ENCODE measurements at regions not wholly inside any gene's neighbourhood (a gene's known extent, or its start where the extent isn't known, plus 50 kb on each side); places are given as distances from the start of the nearest gene placed in this dataset.

- Histone ChIP-seq H2AFZ (ENCODE audit: insufficient read depth, low read depth, low read length, poor library complexity, severe bottlenecking) (no peak overlapping the region), H3K27ac (ENCODE audit: low read depth in 1 of 2, low read length in 2 of 2) (no peak overlapping the region), H4K20me1 (ENCODE audit: insufficient read depth, low read length) (no peaks in the 10 kb centered on the region), H3K9me3 (replicated peaks in 1 of 2; ENCODE audit: control insufficient read depth in 1 of 2, insufficient read depth in 1 of 2, low read length in 2 of 2) (no peaks in the 10 kb centered on the region), H3K9ac (ENCODE audit: insufficient read depth, low read length, poor library complexity, severe bottlenecking) (no peak overlapping the region), H3K4me2 (replicated peaks; ENCODE audit: extremely low read depth, low read length, poor library complexity, severe bottlenecking) (no peak overlapping the region), H3K36me3 (replicated peaks in 1 of 2; ENCODE audit: control insufficient read depth in 1 of 2, insufficient read depth in 2 of 2, low read length in 2 of 2) (no peaks in the 10 kb centered on the region), H3K79me2 (ENCODE audit: insufficient read depth, low read length) (no peaks in the 10 kb centered on the region), H3K4me1 (ENCODE audit: control insufficient read depth in 1 of 2, insufficient read depth in 2 of 2, low read length in 2 of 2) (no peaks in the 10 kb centered on the region), H3K27me3 (ENCODE audit: control insufficient read depth in 2 of 2, insufficient read depth in 2 of 2, low read length in 2 of 2) (peaks cover 0 to 2% of the 10 kb centered on the region in 2 donors), H3K4me3 (replicated peaks in 1 of 3; ENCODE audit: low read depth in 2 of 3, low read length in 3 of 3) (no peak overlapping the region)
- TF ChIP-seq CTCF (IDR thresholded peaks at IDR 0.05) = no peak
- DNase-seq = no peak
- Mint-ChIP-seq H3K27me3 (ENCODE audit: low read depth in 3 of 3) (peaks cover 0 to 4% (median 1%) of the 10 kb centered on the region in 3 donors), H3K4me3 (no peak overlapping the region), H3K9me3 (peaks cover 0 to 2% (median 0%) of the 10 kb centered on the region in 7 donors), H3K36me3 (no peaks in the 10 kb centered on the region), H3K4me1 (peaks cover 5% of the 10 kb centered on the region), H3K27ac (no peak overlapping the region)
- WGBS (ENCODE audit: insufficient coverage) = no CpG with 5 or more reads among the region's 2 CpGs
- intact Hi-C loops (cut with micrococcal nuclease) = no loop called here
Observed at GRCh38 chr4:41388080-41388479, 131.4 kb downstream of the UCHL1 start.

GRCh38 chr4:41389356-41389755, 132.6 kb downstream of the UCHL1 start:
- Histone ChIP-seq H3K36me3 (replicated peaks in 1 of 2; ENCODE audit: control insufficient read depth in 1 of 2, insufficient read depth in 2 of 2, low read length in 2 of 2) (no peaks in the 10 kb centered on the region), H3K27me3 (ENCODE audit: control insufficient read depth in 2 of 2, insufficient read depth in 2 of 2, low read length in 2 of 2) (peaks cover 0 to 2% of the 10 kb centered on the region in 2 donors), H3K9ac (ENCODE audit: insufficient read depth, low read length, poor library complexity, severe bottlenecking) (no peak overlapping the region), H3K27ac (ENCODE audit: low read depth in 1 of 2, low read length in 2 of 2) (no peak overlapping the region), H2AFZ (ENCODE audit: insufficient read depth, low read depth, low read length, poor library complexity, severe bottlenecking) (no peak overlapping the region), H3K4me3 (replicated peaks in 1 of 3; ENCODE audit: low read depth in 2 of 3, low read length in 3 of 3) (no peak overlapping the region), H3K4me1 (ENCODE audit: control insufficient read depth in 1 of 2, insufficient read depth in 2 of 2, low read length in 2 of 2) (no peaks in the 10 kb centered on the region), H4K20me1 (ENCODE audit: insufficient read depth, low read length) (no peaks in the 10 kb centered on the region), H3K4me2 (replicated peaks; ENCODE audit: extremely low read depth, low read length, poor library complexity, severe bottlenecking) (no peak overlapping the region), H3K79me2 (ENCODE audit: insufficient read depth, low read length) (no peaks in the 10 kb centered on the region), H3K9me3 (replicated peaks in 1 of 2; ENCODE audit: control insufficient read depth in 1 of 2, insufficient read depth in 1 of 2, low read length in 2 of 2) (no peaks in the 10 kb centered on the region)
- no peak overlapping the region for H3K27ac Mint-ChIP-seq
- 100% methylated on average over 2 of the region's 3 CpGs for WGBS (ENCODE audit: insufficient coverage)
- H3K9me3 Mint-ChIP-seq = peaks cover 0 to 2% (median 0%) of the 10 kb centered on the region in 7 donors
- peaks cover 0 to 1% (median under 1%) of the 10 kb centered on the region in 3 donors for H3K27me3 Mint-ChIP-seq (ENCODE audit: low read depth in 3 of 3)
- no peaks in the 10 kb centered on the region for H3K36me3 Mint-ChIP-seq
- no peak for DNase-seq
- intact Hi-C loops (cut with micrococcal nuclease) = no loop called here
- no peak overlapping the region for H3K4me3 Mint-ChIP-seq
- TF ChIP-seq CTCF (IDR thresholded peaks at IDR 0.05) = no peak
- H3K4me1 Mint-ChIP-seq = no peaks in the 10 kb centered on the region
